ENCODE measurements at regions not wholly inside any gene's neighbourhood (a gene's known extent, or its start where the extent isn't known, plus 50 kb on each side); places are given as distances from the start of the nearest gene placed in this dataset.
"Not testable (repeated sequence)": the region's sequence is repeated elsewhere in the genome, so short reads cannot be mapped to it uniquely, and the experiment has no call there.

- no peak for DNase-seq (ENCODE audit: extremely low read depth, low read depth, low spot score)
These were observed 125.0 kb downstream of the KCNE4 start for GRCh38 chr2:223176970-223177369.

- no peak for DNase-seq (ENCODE audit: extremely low read depth, low read depth, low spot score)
These were observed 128.5 kb downstream of the KCNE4 start for GRCh38 chr2:223180463-223180862.

GRCh38 chr2:223181561-223181960, 129.6 kb downstream of the KCNE4 start:
- DNase-seq (ENCODE audit: extremely low read depth, low read depth, low spot score), result no peak

- no peak for DNase-seq (ENCODE audit: extremely low read depth, low read depth, low spot score)
These were observed 130.4 kb downstream of the KCNE4 start for GRCh38 chr2:223182356-223182755.

GRCh38 chr2:223185638-223186037, 133.6 kb downstream of the KCNE4 start:
- no peak for DNase-seq (ENCODE audit: extremely low read depth, low read depth, low spot score)

GRCh38 chr2:223187256-223187655, 135.3 kb downstream of the KCNE4 start:
- DNase-seq (ENCODE audit: extremely low read depth, low read depth, low spot score), result no peak

GRCh38 chr2:223190561-223191206, 138.7 kb downstream of the KCNE4 start:
- DNase-seq (ENCODE audit: extremely low read depth, low read depth, low spot score), result not testable (repeated sequence)

- DNase-seq (ENCODE audit: extremely low read depth, low read depth, low spot score), result no peak
These were observed 144.3 kb downstream of the KCNE4 start for GRCh38 chr2:223196331-223196730.

GRCh38 chr2:223197046-223197445, 145.1 kb downstream of the KCNE4 start:
- no peak for DNase-seq (ENCODE audit: extremely low read depth, low read depth, low spot score)

- no peak for DNase-seq (ENCODE audit: extremely low read depth, low read depth, low spot score)
These were observed 147.8 kb downstream of the KCNE4 start for GRCh38 chr2:223199531-223200515.

GRCh38 chr2:223203971-223204929, 152.3 kb downstream of the KCNE4 start:
- DNase-seq (ENCODE audit: extremely low read depth, low read depth, low spot score), result no peak

- DNase-seq (ENCODE audit: extremely low read depth, low read depth, low spot score), result no peak
These were observed 158.5 kb downstream of the KCNE4 start for GRCh38 chr2:223210489-223210888.

GRCh38 chr2:223214394-223215253, 162.6 kb downstream of the KCNE4 start:
- no peak for DNase-seq (ENCODE audit: extremely low read depth, low read depth, low spot score)

GRCh38 chr2:223215254-223215516, 163.2 kb downstream of the KCNE4 start:
- no peak for DNase-seq (ENCODE audit: extremely low read depth, low read depth, low spot score)

GRCh38 chr2:223217373-223217772, 165.4 kb downstream of the KCNE4 start:
- no peak for DNase-seq (ENCODE audit: extremely low read depth, low read depth, low spot score)

- DNase-seq (ENCODE audit: extremely low read depth, low read depth, low spot score), result no peak
These were observed 166.7 kb downstream of the KCNE4 start for GRCh38 chr2:223218587-223219178.

- no peak for DNase-seq (ENCODE audit: extremely low read depth, low read depth, low spot score)
These were observed 168.1 kb downstream of the KCNE4 start for GRCh38 chr2:223219872-223220657.

- DNase-seq (ENCODE audit: extremely low read depth, low read depth, low spot score), result no peak
These were observed 168.6 kb downstream of the KCNE4 start for GRCh38 chr2:223220658-223220925.

GRCh38 chr2:223221139-223221835, 169.3 kb downstream of the KCNE4 start:
- DNase-seq (ENCODE audit: extremely low read depth, low read depth, low spot score), result no peak
